SK-N-SH (cell line): ENCODE measurements at regions not wholly inside any gene's neighbourhood (a gene's known extent, or its start where the extent isn't known, plus 50 kb on each side); places are given as distances from the start of the nearest gene placed in this dataset.

ENCODE experiments used
- CTCF ChIA-PET: fragments of 300-600, 350-600 bp; formaldehyde crosslinking; extraction: SDS; loops from one replicate; lab custom pipeline; 2021; lab: Yijun Ruan, JAX
- POLR2A ChIA-PET: fragments of 350-600 bp; sonication (Branson Sonifier 250); formaldehyde crosslinking; extraction: SDS; loops from one replicate; lab custom pipeline; 2020; ENCODE audit warnings: antibody characterized with exemption, inconsistent platforms; lab: Yijun Ruan, JAX
- DNase-seq: peaks from one replicate; pipeline ENCODE4 v3.0.0; 2012
- H2AFZ ChIP-seq: fragments of 200-600 bp; sonication (generic); 2 replicates; pipeline ENCODE4 v1.8.1; 2016; ENCODE audit warnings: antibody characterized with exemption, mild to moderate bottlenecking, low read depth
- H3F3A ChIP-seq: fragments of 200-600 bp; sonication (generic); replicated peaks from 2 replicates; pipeline ENCODE3; 2016; ENCODE audit warnings: antibody characterized with exemption, mild to moderate bottlenecking; ENCODE audit not compliant: insufficient read depth
- H3K27ac ChIP-seq, 2 experiments: fragments of 200-500 bp in 1 of 2; fragments of 200-600 bp in 1 of 2; sonication (Bioruptor generic) in 1 of 2; sonication (generic), shearing (Covaris generic) in 1 of 2; 2 replicates each; pipeline versions ENCODE4 v1.5.1 to v1.6.1; 2014 to 2016; ENCODE audit warnings: low read depth in 2 of 2, inconsistent platforms in 1 of 2, low read length in 1 of 2, mild to moderate bottlenecking in 1 of 2, mixed read lengths in 1 of 2
- H3K27me3 ChIP-seq: fragments of 200-600 bp; sonication (generic), shearing (Covaris generic); 2 replicates; pipeline ENCODE4 v1.6.1; 2016; ENCODE audit warnings: mixed run types; ENCODE audit not compliant: insufficient read depth
- H3K36me3 ChIP-seq, 2 experiments: fragments of 200-500 bp in 1 of 2; fragments of 200-600 bp in 1 of 2; sonication (Bioruptor generic) in 1 of 2; sonication (generic) in 1 of 2; replicated peaks in 1 of 2; 2 replicates each; pipeline versions ENCODE3 to v1.5.1; 2014 to 2016; ENCODE audit warnings: low read length in 1 of 2, mild to moderate bottlenecking in 1 of 2; ENCODE audit not compliant: insufficient read depth in 2 of 2, control insufficient read depth in 1 of 2
- H3K4me1 ChIP-seq, 2 experiments: fragments of 200-500 bp in 1 of 2; fragments of 200-600 bp in 1 of 2; sonication (Bioruptor generic) in 1 of 2; sonication (generic), shearing (Covaris generic) in 1 of 2; 2 replicates each; pipeline versions ENCODE4 v1.5.1 to v1.6.1; 2014 to 2016; ENCODE audit warnings: low read depth in 1 of 2, low read length in 1 of 2, mixed run types in 1 of 2; ENCODE audit not compliant: insufficient read depth in 2 of 2, control insufficient read depth in 1 of 2
- H3K4me2 ChIP-seq: fragments of 200-600 bp; sonication (generic), shearing (Covaris generic); 2 replicates; pipeline ENCODE4 v1.6.1; 2017; ENCODE audit warnings: mixed run types
- H3K4me3 ChIP-seq, 2 experiments: fragments of 200-500 bp in 1 of 2; fragments of 200-600 bp in 1 of 2; sonication (Bioruptor generic) in 1 of 2; sonication (generic), shearing (Covaris generic) in 1 of 2; 2 replicates each; pipeline versions ENCODE4 v1.5.1 to v1.8.1; 2014 to 2016; ENCODE audit warnings: low read depth in 2 of 2, inconsistent platforms in 1 of 2, low read length in 1 of 2, mild to moderate bottlenecking in 1 of 2, mixed read lengths in 1 of 2, moderate library complexity in 1 of 2
- H3K79me2 ChIP-seq: fragments of 200-600 bp; sonication (generic); 2 replicates; pipeline ENCODE4 v1.8.1; 2017; ENCODE audit warnings: mild to moderate bottlenecking; ENCODE audit not compliant: insufficient read depth
- H3K9ac ChIP-seq: fragments of 200-600 bp; sonication (generic); 2 replicates; pipeline ENCODE4 v1.6.1; 2017; ENCODE audit warnings: mixed run types
- H3K9me2 ChIP-seq: fragments of 200-600 bp; sonication (generic); 2 replicates; pipeline ENCODE4 v1.6.1; 2017; ENCODE audit warnings: mixed run types
- H3K9me3 ChIP-seq: fragments of 200-600 bp; sonication (generic); 2 replicates; pipeline ENCODE4 v1.6.1; 2017; ENCODE audit warnings: mixed run types, mild to moderate bottlenecking, moderate library complexity
- H4K20me1 ChIP-seq: fragments of 200-600 bp; sonication (generic); 2 replicates; pipeline ENCODE4 v1.6.1; 2017; ENCODE audit warnings: mild to moderate bottlenecking, mixed run types; ENCODE audit not compliant: insufficient read depth
- CHD2 ChIP-seq: fragments of 150-350 bp; IDR thresholded peaks from 2 replicates; pipeline ENCODE4 v1.6.1; 2018; ENCODE audit warnings: low read length; ENCODE audit not compliant: partially characterized antibody
- ELF1 ChIP-seq: IDR thresholded peaks from 2 replicates; pipeline ENCODE4 v1.4.0; 2012
- FOXJ3 ChIP-seq: sonication (generic); formaldehyde crosslinking; IDR thresholded peaks from 2 replicates; pipeline ENCODE4 v1.5.1; 2020; ENCODE audit warnings: mild to moderate bottlenecking, missing genetic modification reagents
- GABPA ChIP-seq: IDR thresholded peaks from 2 replicates; pipeline ENCODE4 v1.4.0; 2012; ENCODE audit warnings: low read depth, mild to moderate bottlenecking
- GATA2 ChIP-seq: sonication (generic); formaldehyde crosslinking; IDR thresholded peaks from 2 replicates; pipeline ENCODE4 v1.5.0; 2020; ENCODE audit warnings: mild to moderate bottlenecking, missing genetic modification reagents
- MEF2A ChIP-seq: IDR thresholded peaks from 2 replicates; pipeline ENCODE4 v1.4.0; 2012; ENCODE audit warnings: low read depth, borderline replicate concordance
- NFIC ChIP-seq: IDR thresholded peaks from 2 replicates; pipeline ENCODE4 v1.4.0; 2012; ENCODE audit warnings: borderline replicate concordance
- NRF1 ChIP-seq: IDR thresholded peaks from 2 replicates; pipeline ENCODE4 v1.6.1; 2012; ENCODE audit warnings: low read depth, mild to moderate bottlenecking, low read length
- RFX5 ChIP-seq: IDR thresholded peaks from 2 replicates; pipeline ENCODE4 v1.6.1; 2012; ENCODE audit warnings: mild to moderate bottlenecking, improper control_type of control experiment, low read length
- YY1 ChIP-seq: IDR thresholded peaks from 2 replicates; pipeline ENCODE4 v1.4.0; 2012; ENCODE audit warnings: low read depth, mild to moderate bottlenecking
- WGBS: methylation state at CpG from one replicate; pipeline ENCODE4 v1.1.6; 2017; ENCODE audit warnings: low lambda C conversion rate; 5-methylcytosine and 5-hydroxymethylcytosine counted together
- TF ChIP-seq, protein P1 (sequence below): IDR thresholded peaks from 2 replicates; pipeline ENCODE4 v1.4.0; 2012; ENCODE audit warnings: low read depth
- TF ChIP-seq, protein P2 (sequence below): IDR thresholded peaks from 2 replicates; pipeline ENCODE4 v1.4.0; 2012; ENCODE audit warnings: low read depth, borderline replicate concordance
- TF ChIP-seq, protein P3 (sequence below): fragments of 150-350 bp; IDR thresholded peaks from 2 replicates; pipeline ENCODE4 v1.6.1; 2016; ENCODE audit warnings: mild to moderate bottlenecking, low read depth, low read length
- TF ChIP-seq, protein P4 (sequence below): IDR thresholded peaks from 2 replicates; pipeline ENCODE4 v1.4.0; 2012; ENCODE audit warnings: low read depth, borderline replicate concordance
- TF ChIP-seq, protein P5 (sequence below): IDR thresholded peaks from 2 replicates; pipeline ENCODE4 v1.6.1; 2012; ENCODE audit warnings: mild to moderate bottlenecking, low read depth, low read length, moderate library complexity

DNA sequence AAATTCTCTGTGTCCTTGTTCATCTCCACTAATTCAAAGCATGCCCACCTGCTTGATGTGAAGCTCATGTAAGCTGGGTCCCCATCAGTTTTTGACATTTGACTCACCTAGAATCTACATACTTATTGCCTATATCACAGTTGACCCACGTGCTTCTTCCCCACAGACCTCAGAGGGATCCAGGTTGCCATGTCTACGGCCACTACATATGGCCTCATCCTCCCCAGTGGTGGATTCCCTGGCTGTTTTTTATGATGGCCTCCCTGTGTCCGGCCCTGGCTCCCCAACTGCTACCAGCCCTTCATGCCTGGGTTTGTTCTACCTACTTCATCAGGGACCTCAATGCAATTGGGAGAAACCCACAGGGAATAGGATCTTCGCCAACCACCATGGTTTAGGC, 187.4 kb upstream of the GDF10 start:
- Histone ChIP-seq H3K4me1 (peaks cover 0 to 4% of the 10 kb centered on the region in 2 experiments; a peak in 1 of 4 replicates), H4K20me1 (no peaks in the 10 kb centered on the region), H3K27ac (no peak overlapping the region), H3K9ac (no peak overlapping the region), H3K36me3 (no peaks in the 10 kb centered on the region), H3K4me3 (no peak overlapping the region), H2AFZ (no peak overlapping the region), H3K4me2 (no peak overlapping the region), H3K9me3 (no peaks in the 10 kb centered on the region), H3K79me2 (no peaks in the 10 kb centered on the region), H3K9me2 (no peaks in the 10 kb centered on the region), H3F3A (no peaks in the 10 kb centered on the region), H3K27me3 (no peaks in the 10 kb centered on the region; the same call in 1 of the 2 replicates)
- ChIA-PET POLR2A (no interaction called here), CTCF (interaction anchor here (1.1 kb wide), 1 partner anchor 24 kb away, joined by 3 read pairs; no protein-coding TSS in a partner anchor)
- DNase-seq, result no peak
- TF ChIP-seq, protein P1, sequence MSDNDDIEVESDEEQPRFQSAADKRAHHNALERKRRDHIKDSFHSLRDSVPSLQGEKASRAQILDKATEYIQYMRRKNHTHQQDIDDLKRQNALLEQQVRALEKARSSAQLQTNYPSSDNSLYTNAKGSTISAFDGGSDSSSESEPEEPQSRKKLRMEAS, result no peak
- TF ChIP-seq, protein P2, sequence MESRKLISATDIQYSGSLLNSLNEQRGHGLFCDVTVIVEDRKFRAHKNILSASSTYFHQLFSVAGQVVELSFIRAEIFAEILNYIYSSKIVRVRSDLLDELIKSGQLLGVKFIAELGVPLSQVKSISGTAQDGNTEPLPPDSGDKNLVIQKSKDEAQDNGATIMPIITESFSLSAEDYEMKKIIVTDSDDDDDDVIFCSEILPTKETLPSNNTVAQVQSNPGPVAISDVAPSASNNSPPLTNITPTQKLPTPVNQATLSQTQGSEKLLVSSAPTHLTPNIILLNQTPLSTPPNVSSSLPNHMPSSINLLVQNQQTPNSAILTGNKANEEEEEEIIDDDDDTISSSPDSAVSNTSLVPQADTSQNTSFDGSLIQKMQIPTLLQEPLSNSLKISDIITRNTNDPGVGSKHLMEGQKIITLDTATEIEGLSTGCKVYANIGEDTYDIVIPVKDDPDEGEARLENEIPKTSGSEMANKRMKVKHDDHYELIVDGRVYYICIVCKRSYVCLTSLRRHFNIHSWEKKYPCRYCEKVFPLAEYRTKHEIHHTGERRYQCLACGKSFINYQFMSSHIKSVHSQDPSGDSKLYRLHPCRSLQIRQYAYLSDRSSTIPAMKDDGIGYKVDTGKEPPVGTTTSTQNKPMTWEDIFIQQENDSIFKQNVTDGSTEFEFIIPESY, result no peak
- no peak for TF ChIP-seq NRF1
- TF ChIP-seq, protein P3, sequence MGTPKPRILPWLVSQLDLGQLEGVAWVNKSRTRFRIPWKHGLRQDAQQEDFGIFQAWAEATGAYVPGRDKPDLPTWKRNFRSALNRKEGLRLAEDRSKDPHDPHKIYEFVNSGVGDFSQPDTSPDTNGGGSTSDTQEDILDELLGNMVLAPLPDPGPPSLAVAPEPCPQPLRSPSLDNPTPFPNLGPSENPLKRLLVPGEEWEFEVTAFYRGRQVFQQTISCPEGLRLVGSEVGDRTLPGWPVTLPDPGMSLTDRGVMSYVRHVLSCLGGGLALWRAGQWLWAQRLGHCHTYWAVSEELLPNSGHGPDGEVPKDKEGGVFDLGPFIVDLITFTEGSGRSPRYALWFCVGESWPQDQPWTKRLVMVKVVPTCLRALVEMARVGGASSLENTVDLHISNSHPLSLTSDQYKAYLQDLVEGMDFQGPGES, result no peak
- TF ChIP-seq, protein P4, sequence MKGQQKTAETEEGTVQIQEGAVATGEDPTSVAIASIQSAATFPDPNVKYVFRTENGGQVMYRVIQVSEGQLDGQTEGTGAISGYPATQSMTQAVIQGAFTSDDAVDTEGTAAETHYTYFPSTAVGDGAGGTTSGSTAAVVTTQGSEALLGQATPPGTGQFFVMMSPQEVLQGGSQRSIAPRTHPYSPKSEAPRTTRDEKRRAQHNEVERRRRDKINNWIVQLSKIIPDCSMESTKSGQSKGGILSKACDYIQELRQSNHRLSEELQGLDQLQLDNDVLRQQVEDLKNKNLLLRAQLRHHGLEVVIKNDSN, result no peak
- no peak for TF ChIP-seq GATA2 (CRISPR knock-in tag)
- no peak for TF ChIP-seq CHD2
- no peak for TF ChIP-seq FOXJ3
- TF ChIP-seq YY1, result no peak
- TF ChIP-seq MEF2A, result no peak
- TF ChIP-seq ELF1, result no peak
- TF ChIP-seq, protein P5, sequence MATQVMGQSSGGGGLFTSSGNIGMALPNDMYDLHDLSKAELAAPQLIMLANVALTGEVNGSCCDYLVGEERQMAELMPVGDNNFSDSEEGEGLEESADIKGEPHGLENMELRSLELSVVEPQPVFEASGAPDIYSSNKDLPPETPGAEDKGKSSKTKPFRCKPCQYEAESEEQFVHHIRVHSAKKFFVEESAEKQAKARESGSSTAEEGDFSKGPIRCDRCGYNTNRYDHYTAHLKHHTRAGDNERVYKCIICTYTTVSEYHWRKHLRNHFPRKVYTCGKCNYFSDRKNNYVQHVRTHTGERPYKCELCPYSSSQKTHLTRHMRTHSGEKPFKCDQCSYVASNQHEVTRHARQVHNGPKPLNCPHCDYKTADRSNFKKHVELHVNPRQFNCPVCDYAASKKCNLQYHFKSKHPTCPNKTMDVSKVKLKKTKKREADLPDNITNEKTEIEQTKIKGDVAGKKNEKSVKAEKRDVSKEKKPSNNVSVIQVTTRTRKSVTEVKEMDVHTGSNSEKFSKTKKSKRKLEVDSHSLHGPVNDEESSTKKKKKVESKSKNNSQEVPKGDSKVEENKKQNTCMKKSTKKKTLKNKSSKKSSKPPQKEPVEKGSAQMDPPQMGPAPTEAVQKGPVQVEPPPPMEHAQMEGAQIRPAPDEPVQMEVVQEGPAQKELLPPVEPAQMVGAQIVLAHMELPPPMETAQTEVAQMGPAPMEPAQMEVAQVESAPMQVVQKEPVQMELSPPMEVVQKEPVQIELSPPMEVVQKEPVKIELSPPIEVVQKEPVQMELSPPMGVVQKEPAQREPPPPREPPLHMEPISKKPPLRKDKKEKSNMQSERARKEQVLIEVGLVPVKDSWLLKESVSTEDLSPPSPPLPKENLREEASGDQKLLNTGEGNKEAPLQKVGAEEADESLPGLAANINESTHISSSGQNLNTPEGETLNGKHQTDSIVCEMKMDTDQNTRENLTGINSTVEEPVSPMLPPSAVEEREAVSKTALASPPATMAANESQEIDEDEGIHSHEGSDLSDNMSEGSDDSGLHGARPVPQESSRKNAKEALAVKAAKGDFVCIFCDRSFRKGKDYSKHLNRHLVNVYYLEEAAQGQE, result no peak
- no peak for TF ChIP-seq RFX5
- TF ChIP-seq GABPA, result no peak
- no peak for TF ChIP-seq NFIC
- WGBS, result 28% methylated on average over 4 of the region's 4 CpGs
